Activated CD4-positive, alpha-beta T cell treated with anti-CD3 and anti-CD28 coated beads, Interleukin-2, amount 10 ng/mL, durations not matched to agents 7 days and 5 days (primary cell): ENCODE measurements at regions not wholly inside any gene's neighbourhood (a gene's known extent, or its start where the extent isn't known, plus 50 kb on each side); places are given as distances from the start of the nearest gene placed in this dataset.
"Not testable (repeated sequence)": the region's sequence is repeated elsewhere in the genome, so short reads cannot be mapped to it uniquely, and the experiment has no call there.

Experiments used
- CTCF ChIA-PET: fragments of 350-600 bp; sonication (Branson Sonifier 250); formaldehyde crosslinking; loops from one replicate; lab custom pipeline; 2021; ENCODE audit warnings: antibody characterized with exemption; lab: Charles Lee
- POLR2A ChIA-PET: fragments of 350-600 bp; sonication (Branson Sonifier 250); formaldehyde crosslinking; loops from one replicate; lab custom pipeline; 2021; ENCODE audit warnings: antibody characterized with exemption; lab: Charles Lee
- DNase-seq: peaks from one replicate; pipeline ENCODE4 v3.0.0-alpha.2; 2020
- H3K27ac Mint-ChIP-seq: one replicate; pipeline ENCODE4 v1.8.0; 2021; ENCODE audit warnings: mild to moderate bottlenecking, moderate library complexity, mixed read lengths
- H3K27me3 Mint-ChIP-seq: one replicate; pipeline ENCODE4 v1.8.0; 2021; ENCODE audit warnings: mixed read lengths
- H3K36me3 Mint-ChIP-seq: one replicate; pipeline ENCODE4 v1.8.0; 2021; ENCODE audit warnings: low read depth, mixed read lengths
- H3K4me1 Mint-ChIP-seq: one replicate; pipeline ENCODE4 v1.8.0; 2021; ENCODE audit warnings: mixed read lengths
- H3K4me3 Mint-ChIP-seq: one replicate; pipeline ENCODE4 v1.8.0; 2021; ENCODE audit warnings: mild to moderate bottlenecking, moderate library complexity, mixed read lengths
- H3K9me3 Mint-ChIP-seq: one replicate; pipeline ENCODE4 v1.8.0; 2021; ENCODE audit warnings: mixed read lengths

DNA sequence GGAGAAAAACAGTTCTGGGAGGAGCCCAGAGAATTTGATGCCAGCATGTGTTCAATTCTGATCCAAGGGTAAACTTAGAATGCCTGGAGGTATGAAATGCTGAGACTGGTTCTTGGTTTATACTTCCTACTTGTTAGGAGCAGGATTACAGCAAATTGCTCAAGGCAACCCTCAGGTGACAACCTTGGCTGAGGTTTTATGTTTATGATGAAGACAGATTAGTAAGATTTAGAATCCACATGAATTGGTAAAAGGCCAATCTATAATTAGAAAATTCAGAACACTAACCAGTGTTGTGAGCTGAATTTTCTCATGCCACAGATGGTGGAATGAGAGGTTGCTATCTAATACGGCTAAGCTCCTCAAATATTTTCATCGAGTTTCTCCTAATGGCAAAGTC, 235.3 kb upstream of the NRIP1 start:
- Mint-ChIP-seq H3K9me3 (peaks cover 11% of the 10 kb centered on the region), H3K36me3 (no peaks in the 10 kb centered on the region), H3K27me3 (no peaks in the 10 kb centered on the region), H3K4me1 (no peaks in the 10 kb centered on the region), H3K27ac (no peak overlapping the region), H3K4me3 (no peak overlapping the region)
- no peak for DNase-seq
- ChIA-PET POLR2A (no interaction called here), CTCF (no interaction called here)

DNA sequence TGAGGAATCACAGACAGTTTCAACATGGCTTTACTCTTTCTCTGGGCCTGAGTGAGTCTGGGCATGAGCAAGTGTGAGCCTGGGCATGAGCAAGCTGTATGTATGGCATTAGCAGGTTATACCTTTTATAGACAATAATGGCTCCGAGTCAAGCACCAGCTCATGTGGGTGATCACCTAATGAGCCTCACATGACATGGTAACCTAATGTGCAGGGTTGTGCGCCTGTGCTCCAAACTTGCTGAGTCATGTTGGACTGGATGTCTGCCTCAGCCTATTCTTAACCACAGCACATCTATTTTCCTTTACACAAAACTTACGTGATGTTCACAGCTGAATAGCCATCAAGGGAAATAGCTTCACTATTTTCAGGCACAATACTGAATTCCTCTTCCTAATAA, 236.2 kb upstream of the NRIP1 start:
- Mint-ChIP-seq H3K9me3 (peaks cover 11% of the 10 kb centered on the region), H3K27ac (no peak overlapping the region), H3K36me3 (no peaks in the 10 kb centered on the region), H3K27me3 (no peaks in the 10 kb centered on the region), H3K4me1 (no peaks in the 10 kb centered on the region), H3K4me3 (no peak overlapping the region)
- ChIA-PET POLR2A (no interaction called here), CTCF (no interaction called here)
- DNase-seq = no peak

DNA sequence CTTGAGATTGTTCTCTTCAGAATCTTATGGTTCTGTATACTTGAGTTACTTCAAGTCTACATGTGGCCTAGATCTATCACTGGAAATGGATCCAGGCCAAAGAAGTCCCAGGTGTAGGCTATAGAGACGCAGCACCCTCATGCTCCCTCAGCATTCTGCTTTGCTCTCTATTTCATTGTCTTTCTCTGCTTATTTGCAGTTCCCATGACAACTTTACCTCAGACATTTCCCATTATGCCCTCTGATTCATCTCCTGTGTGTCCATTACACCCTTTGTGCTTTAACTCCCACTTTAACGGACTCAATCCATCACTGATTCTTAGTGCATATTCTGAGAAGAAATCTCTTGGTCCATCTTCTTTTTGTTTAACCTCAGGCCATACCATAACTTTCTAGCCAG, 236.9 kb upstream of the NRIP1 start:
- ChIA-PET CTCF (no interaction called here), POLR2A (no interaction called here)
- Mint-ChIP-seq H3K36me3 (no peaks in the 10 kb centered on the region), H3K4me1 (no peaks in the 10 kb centered on the region), H3K9me3 (peaks cover 11% of the 10 kb centered on the region), H3K4me3 (no peak overlapping the region), H3K27me3 (no peaks in the 10 kb centered on the region), H3K27ac (no peak overlapping the region)
- DNase-seq = no peak

DNA sequence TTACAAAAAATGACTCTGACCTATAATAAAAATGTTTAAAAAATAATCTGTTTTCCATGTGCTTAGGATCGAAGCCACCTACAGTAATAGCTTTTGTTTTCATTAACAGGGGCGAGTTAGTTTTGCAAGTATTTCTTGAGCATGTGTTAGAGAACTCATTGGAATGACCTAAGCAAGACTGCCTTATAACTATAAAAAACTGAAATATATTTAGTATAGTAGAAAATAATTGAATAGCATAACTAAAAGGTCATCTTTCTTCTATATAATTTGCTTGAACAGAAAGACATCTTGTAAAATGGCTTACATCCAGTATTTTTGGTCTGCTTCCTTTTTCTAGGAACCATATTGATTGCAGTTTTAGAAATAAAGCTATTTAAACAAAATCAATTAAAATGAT, 241.5 kb upstream of the NRIP1 start:
- CTCF ChIA-PET = no interaction called here
- Mint-ChIP-seq H3K4me3 (no peak overlapping the region), H3K4me1 (no peaks in the 10 kb centered on the region), H3K27ac (no peak overlapping the region), H3K9me3 (peaks cover 6% of the 10 kb centered on the region), H3K36me3 (no peaks in the 10 kb centered on the region), H3K27me3 (no peaks in the 10 kb centered on the region)
- POLR2A ChIA-PET = no interaction called here
- DNase-seq = no peak

DNA sequence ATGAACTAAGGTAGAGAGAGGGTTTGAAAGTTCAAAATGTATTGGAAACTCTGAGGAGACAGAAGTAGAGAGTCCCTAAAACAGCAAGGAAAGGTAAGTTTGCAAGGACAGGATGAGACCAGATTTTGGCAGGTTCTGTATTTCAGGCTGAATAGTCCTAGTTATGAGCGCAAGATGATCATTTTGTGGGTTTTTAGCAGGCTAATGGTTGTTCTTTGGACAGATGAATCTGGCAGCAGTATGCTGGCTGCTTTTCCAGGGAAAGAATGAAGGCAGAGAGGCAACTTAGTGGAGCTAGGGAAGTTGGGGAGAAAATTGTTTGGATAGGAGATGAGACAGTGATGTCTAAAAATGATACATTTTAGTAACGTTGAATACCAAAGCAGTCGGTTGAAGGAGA, 243.5 kb upstream of the NRIP1 start:
- Mint-ChIP-seq H3K36me3 (no peaks in the 10 kb centered on the region), H3K9me3 (no peaks in the 10 kb centered on the region), H3K27ac (no peak overlapping the region), H3K27me3 (no peaks in the 10 kb centered on the region), H3K4me3 (no peak overlapping the region), H3K4me1 (no peaks in the 10 kb centered on the region)
- no peak for DNase-seq
- ChIA-PET CTCF (no interaction called here), POLR2A (no interaction called here)

GRCh38 chr21:15309022-15309590, 244.3 kb upstream of the NRIP1 start:
- H3K27me3 Mint-ChIP-seq = no peaks in the 10 kb centered on the region
- H3K4me3 Mint-ChIP-seq = no peak overlapping the region
- ChIA-PET CTCF (no interaction called here), POLR2A (no interaction called here)
- H3K36me3 Mint-ChIP-seq = no peaks in the 10 kb centered on the region
- no peaks in the 10 kb centered on the region for H3K4me1 Mint-ChIP-seq
- H3K27ac Mint-ChIP-seq = no peak overlapping the region
- no peak for DNase-seq
- no peaks in the 10 kb centered on the region for H3K9me3 Mint-ChIP-seq

- no peak overlapping the region for H3K27ac Mint-ChIP-seq
- CTCF ChIA-PET = interaction anchor here (1.1 kb wide), 1 partner anchor 18 kb away, joined by 3 read pairs; no protein-coding TSS in a partner anchor
- H3K4me1 Mint-ChIP-seq = no peaks in the 10 kb centered on the region
- POLR2A ChIA-PET = no interaction called here
- H3K4me3 Mint-ChIP-seq = no peak overlapping the region
- DNase-seq = no peak
- H3K27me3 Mint-ChIP-seq = no peaks in the 10 kb centered on the region
- no peaks in the 10 kb centered on the region for H3K9me3 Mint-ChIP-seq
- H3K36me3 Mint-ChIP-seq = no peaks in the 10 kb centered on the region
Measured at GRCh38 chr21:15309721-15310120, 244.9 kb upstream of the NRIP1 start.

DNA sequence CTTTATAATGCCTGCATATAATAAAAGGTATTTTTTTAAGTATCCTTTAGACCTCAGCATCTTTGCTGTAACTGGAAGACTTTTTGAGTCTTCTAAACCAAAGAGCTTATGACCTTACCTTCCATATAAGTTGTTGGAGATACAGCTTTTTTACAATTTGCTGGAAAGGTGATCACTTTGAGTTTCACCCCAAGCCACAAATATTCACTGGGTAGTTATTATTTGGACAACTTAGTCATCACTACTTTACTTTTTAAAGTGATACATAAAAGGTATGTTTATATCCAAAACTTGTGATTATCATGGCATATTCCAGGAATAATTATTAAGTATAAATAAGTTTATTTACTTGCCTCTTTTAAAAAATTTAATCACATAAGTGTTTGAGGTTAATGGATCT, 246.7 kb upstream of the NRIP1 start:
- no peaks in the 10 kb centered on the region for H3K4me1 Mint-ChIP-seq
- ChIA-PET POLR2A (no interaction called here), CTCF (no interaction called here)
- H3K36me3 Mint-ChIP-seq = no peaks in the 10 kb centered on the region
- no peak overlapping the region for H3K27ac Mint-ChIP-seq
- DNase-seq = no peak
- H3K27me3 Mint-ChIP-seq = no peaks in the 10 kb centered on the region
- H3K9me3 Mint-ChIP-seq = no peaks in the 10 kb centered on the region
- no peak overlapping the region for H3K4me3 Mint-ChIP-seq

GRCh38 chr21:15317034-15317433, 252.2 kb upstream of the NRIP1 start:
- H3K36me3 Mint-ChIP-seq, CTCF ChIA-PET, H3K4me1 Mint-ChIP-seq, POLR2A ChIA-PET, DNase-seq, H3K27me3 Mint-ChIP-seq, H3K4me3 Mint-ChIP-seq, H3K9me3 Mint-ChIP-seq, H3K27ac Mint-ChIP-seq: not testable (repeated sequence)

GRCh38 chr21:15319727-15320126, 254.9 kb upstream of the NRIP1 start:
- H3K4me3 Mint-ChIP-seq = no peak overlapping the region
- POLR2A ChIA-PET = no interaction called here
- DNase-seq = no peak
- H3K27ac Mint-ChIP-seq = no peak overlapping the region
- CTCF ChIA-PET = interaction anchor here (1.2 kb wide), 1 partner anchor 34 kb away, joined by 4 read pairs; no protein-coding TSS in a partner anchor
- peaks cover 3% of the 10 kb centered on the region for H3K27me3 Mint-ChIP-seq
- no peaks in the 10 kb centered on the region for H3K4me1 Mint-ChIP-seq
- no peaks in the 10 kb centered on the region for H3K36me3 Mint-ChIP-seq
- H3K9me3 Mint-ChIP-seq = no peaks in the 10 kb centered on the region

GRCh38 chr21:15324542-15324941, 259.7 kb upstream of the NRIP1 start:
- no peak overlapping the region for H3K27ac Mint-ChIP-seq
- no peaks in the 10 kb centered on the region for H3K27me3 Mint-ChIP-seq
- POLR2A ChIA-PET = no interaction called here
- H3K4me1 Mint-ChIP-seq = no peaks in the 10 kb centered on the region
- no peaks in the 10 kb centered on the region for H3K36me3 Mint-ChIP-seq
- H3K4me3 Mint-ChIP-seq = no peak overlapping the region
- H3K9me3 Mint-ChIP-seq = no peaks in the 10 kb centered on the region
- CTCF ChIA-PET = no interaction called here
- DNase-seq = no peak

GRCh38 chr21:15326032-15326867, 261.4 kb upstream of the NRIP1 start:
- Mint-ChIP-seq H3K4me3 (no peak overlapping the region), H3K4me1 (no peaks in the 10 kb centered on the region), H3K27ac (no peak overlapping the region), H3K36me3 (no peaks in the 10 kb centered on the region), H3K9me3 (no peaks in the 10 kb centered on the region), H3K27me3 (no peaks in the 10 kb centered on the region)
- no peak for DNase-seq
- ChIA-PET POLR2A (no interaction called here), CTCF (no interaction called here)

DNA sequence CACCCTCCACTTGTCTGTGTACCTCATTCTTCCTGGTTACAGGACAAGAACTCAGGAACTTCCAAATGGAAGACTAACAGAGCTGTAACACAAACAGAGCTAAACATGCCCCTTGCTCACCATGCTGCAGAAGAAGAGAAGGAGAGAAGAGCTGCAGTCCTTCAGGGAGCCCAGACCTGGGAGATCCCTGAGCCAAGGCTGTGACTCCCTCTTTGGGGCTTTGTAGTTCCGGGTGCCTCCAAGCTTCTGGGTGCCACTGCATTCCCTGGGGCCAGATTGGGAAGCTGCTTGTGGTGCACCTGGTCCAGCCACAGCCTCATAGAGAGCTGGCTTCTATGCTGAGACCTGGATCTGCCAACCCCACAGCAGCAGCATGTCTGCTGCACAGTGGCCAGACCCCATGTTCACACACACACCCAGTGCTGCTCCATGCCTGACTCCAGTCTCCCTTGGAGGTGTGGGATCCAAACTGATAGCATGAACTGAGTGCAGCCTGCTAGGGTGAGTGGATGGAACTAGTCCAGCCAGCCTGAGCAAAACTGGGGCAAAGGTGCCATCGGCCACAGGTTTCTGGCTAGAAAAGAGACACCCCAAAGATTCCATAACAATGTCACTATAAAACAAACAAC, 263.0 kb upstream of the NRIP1 start:
- no peaks in the 10 kb centered on the region for H3K36me3 Mint-ChIP-seq
- CTCF ChIA-PET = interaction anchor here (0.8 kb wide), 1 partner anchor 17 kb away, joined by 3 read pairs; no protein-coding TSS in a partner anchor
- no peaks in the 10 kb centered on the region for H3K27me3 Mint-ChIP-seq

More for the DNA sequence above, 263.0 kb upstream of the NRIP1 start:
- no peak for DNase-seq
- Mint-ChIP-seq H3K9me3 (no peaks in the 10 kb centered on the region), H3K4me3 (no peak overlapping the region), H3K27ac (no peak overlapping the region), H3K4me1 (no peaks in the 10 kb centered on the region)
- POLR2A ChIA-PET = interaction anchor here (0.6 kb wide), 1 partner anchor 148 kb away, joined by 4 read pairs; no protein-coding TSS in a partner anchor
